ENCODE measurements at regions not wholly inside any gene's neighbourhood (a gene's known extent, or its start where the extent isn't known, plus 50 kb on each side); places are given as distances from the start of the nearest gene placed in this dataset.

- no peaks in the 10 kb centered on the region for H3K79me2 ChIP-seq (replicated peaks; ENCODE audit: insufficient read depth, low read length)
- no peak for TF ChIP-seq MXI1 (conservative IDR thresholded peaks at IDR 0.05; ENCODE audit: poor library complexity, severe bottlenecking)
- no peak for TF ChIP-seq EP300 (conservative IDR thresholded peaks at IDR 0.05; ENCODE audit: poor library complexity, severe bottlenecking)
- TF ChIP-seq CTCF (IDR thresholded peaks at IDR 0.05; ENCODE audit: poor library complexity, severe bottlenecking): no peak
- TF ChIP-seq POLR2AphosphoS5 (IDR thresholded peaks at IDR 0.05): no peak
- no peak for TF ChIP-seq RAD21 (conservative IDR thresholded peaks at IDR 0.05)
- no peak for TF ChIP-seq REST (IDR thresholded peaks at IDR 0.05; ENCODE audit: borderline replicate concordance)
- TF ChIP-seq TAF1 (IDR thresholded peaks at IDR 0.05; ENCODE audit: low read depth): no peak
- no peak for TF ChIP-seq EZH2 (IDR thresholded peaks at IDR 0.05; ENCODE audit: borderline replicate concordance, insufficient read depth, low read length, poor library complexity, severe bottlenecking)
- no peak for TF ChIP-seq SMC3 (conservative IDR thresholded peaks at IDR 0.05; ENCODE audit: poor library complexity)
- H3K9me2 ChIP-seq (ENCODE audit: insufficient read depth, low read length): no peaks in the 10 kb centered on the region
- no peak overlapping the region for H3K4me3 ChIP-seq (ENCODE audit: low read length)
- no peak overlapping the region for H3K4me2 ChIP-seq (ENCODE audit: low read length)
- H3K27ac ChIP-seq (ENCODE audit: low read length): no peak overlapping the region
- no peaks in the 10 kb centered on the region for H3K9me3 ChIP-seq (ENCODE audit: low read length)
- no peaks in the 10 kb centered on the region for H3K36me3 ChIP-seq (ENCODE audit: insufficient read depth, low read length)
- no peak overlapping the region for H2AFZ ChIP-seq (ENCODE audit: low read depth, low read length)
- H3K9ac ChIP-seq (ENCODE audit: low read length): no peak overlapping the region
- H3K27me3 ChIP-seq (ENCODE audit: insufficient read depth, low read depth, low read length): no peaks in the 10 kb centered on the region
- no peaks in the 10 kb centered on the region for H4K20me1 ChIP-seq (ENCODE audit: insufficient read depth)
- no peaks in the 10 kb centered on the region for H3F3A ChIP-seq (ENCODE audit: insufficient read depth, low read length, poor library complexity, severe bottlenecking)
Measured at GRCh38 chr6:15025446-15025845, 220.4 kb upstream of the JARID2 start.

GRCh38 chr6:15026832-15027231 lies 219.0 kb upstream of the JARID2 start:
- no peak overlapping the region for H3K4me3 ChIP-seq (ENCODE audit: low read length)
- no peak overlapping the region for H3K27ac ChIP-seq (ENCODE audit: low read length)
- H3K36me3 ChIP-seq (ENCODE audit: insufficient read depth, low read length): no peaks in the 10 kb centered on the region
- no peak overlapping the region for H3K4me2 ChIP-seq (ENCODE audit: low read length)
- H2AFZ ChIP-seq (ENCODE audit: low read depth, low read length): no peak overlapping the region
- H3K9ac ChIP-seq (ENCODE audit: low read length): no peak overlapping the region
- TF ChIP-seq SMC3 (conservative IDR thresholded peaks at IDR 0.05; ENCODE audit: poor library complexity): no peak
- TF ChIP-seq RAD21 (conservative IDR thresholded peaks at IDR 0.05): no peak
- no peak for TF ChIP-seq MXI1 (conservative IDR thresholded peaks at IDR 0.05; ENCODE audit: poor library complexity, severe bottlenecking)
- no peak for TF ChIP-seq EP300 (conservative IDR thresholded peaks at IDR 0.05; ENCODE audit: poor library complexity, severe bottlenecking)
- TF ChIP-seq CTCF (IDR thresholded peaks at IDR 0.05; ENCODE audit: poor library complexity, severe bottlenecking): no peak
- TF ChIP-seq EZH2 (IDR thresholded peaks at IDR 0.05; ENCODE audit: borderline replicate concordance, insufficient read depth, low read length, poor library complexity, severe bottlenecking): no peak
- TF ChIP-seq REST (IDR thresholded peaks at IDR 0.05; ENCODE audit: borderline replicate concordance): no peak
- TF ChIP-seq POLR2AphosphoS5 (IDR thresholded peaks at IDR 0.05): no peak
- no peaks in the 10 kb centered on the region for H3K79me2 ChIP-seq (replicated peaks; ENCODE audit: insufficient read depth, low read length)
- no peaks in the 10 kb centered on the region for H3K9me3 ChIP-seq (ENCODE audit: low read length)
- no peaks in the 10 kb centered on the region for H3F3A ChIP-seq (ENCODE audit: insufficient read depth, low read length, poor library complexity, severe bottlenecking)
- no peaks in the 10 kb centered on the region for H4K20me1 ChIP-seq (ENCODE audit: insufficient read depth)
- H3K9me2 ChIP-seq (ENCODE audit: insufficient read depth, low read length): no peaks in the 10 kb centered on the region
- H3K27me3 ChIP-seq (ENCODE audit: insufficient read depth, low read depth, low read length): no peaks in the 10 kb centered on the region
